Stimulated activated CD8-positive, alpha-beta memory T cell treated with anti-CD3 and anti-CD28 coated beads, Interleukin-4, amount 100 ng/mL, for 1 hour (primary cell): ENCODE measurements at regions not wholly inside any gene's neighbourhood (a gene's known extent, or its start where the extent isn't known, plus 50 kb on each side); places are given as distances from the start of the nearest gene placed in this dataset.
"Not testable (repeated sequence)": the region's sequence is repeated elsewhere in the genome, so short reads cannot be mapped to it uniquely, and the experiment has no call there.

Experiments used
- DNase-seq, 2 donors: peaks; one replicate each; pipeline ENCODE4 v3.0.0-alpha.2; 2020; ENCODE audit warnings: low read depth in 2 of 2, low spot score in 1 of 2

GRCh38 chr6:30807566-30807965 is 63.2 kb upstream of the IER3 start:
- not testable (repeated sequence) for DNase-seq

- no peak for DNase-seq
Measured at GRCh38 chr6:30806581-30807183, 62.3 kb upstream of the IER3 start.

- no peak for DNase-seq
Measured at GRCh38 chr6:30804333-30804732, 60.0 kb upstream of the IER3 start.

- no peak for DNase-seq
Measured at GRCh38 chr6:30802731-30803130, 58.4 kb upstream of the IER3 start.

- DNase-seq, result no peak
Measured at GRCh38 chr6:30801950-30802349, 57.6 kb upstream of the IER3 start.

DNA sequence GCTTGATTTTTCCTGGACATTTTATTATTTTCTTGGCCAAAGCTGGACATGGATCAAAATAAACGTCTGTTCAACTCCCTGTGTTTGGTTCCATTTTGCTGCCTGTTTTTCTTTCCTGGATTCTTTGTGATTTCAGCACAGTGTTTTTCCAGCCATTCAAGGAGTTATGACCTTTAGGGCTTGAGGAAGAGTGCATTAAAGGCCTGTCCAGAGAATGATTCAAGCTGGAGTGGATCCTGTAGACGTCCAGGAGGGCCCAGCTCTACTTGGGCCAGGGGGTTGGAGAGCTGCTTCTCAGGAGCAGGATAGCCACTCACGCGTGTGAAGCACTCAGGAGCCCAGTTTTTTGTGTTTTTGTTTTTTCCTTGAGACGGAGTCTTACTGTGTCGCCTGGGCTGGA is 56.5 kb upstream of the IER3 start:
- DNase-seq, result no peak

DNA sequence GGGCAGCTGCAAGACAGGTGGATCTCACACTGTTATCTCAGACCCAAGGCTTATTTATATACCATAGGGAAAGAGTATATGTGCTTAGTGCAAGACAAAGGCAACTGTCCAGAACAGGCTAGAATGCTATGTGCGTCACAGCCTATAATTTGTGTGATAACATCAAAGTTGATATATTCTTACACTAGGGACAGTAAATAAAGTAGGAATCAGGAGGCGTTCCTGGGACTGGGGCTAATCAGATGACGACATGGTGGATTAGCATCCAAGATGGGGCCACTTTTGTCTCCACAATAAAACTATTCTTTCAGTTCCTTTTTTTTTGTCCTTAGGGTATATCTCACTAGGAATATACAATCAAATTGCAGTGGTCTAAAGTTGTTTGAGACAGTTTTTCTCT is 54.9 kb upstream of the IER3 start:
- DNase-seq, result no peak

GRCh38 chr6:30798494-30798893 is 54.1 kb upstream of the IER3 start:
- no peak for DNase-seq

GRCh38 chr6:30795549-30796293 is 51.4 kb upstream of the IER3 start:
- no peak for DNase-seq
